Activated CD4-positive, alpha-beta T cell treated with anti-CD3 and anti-CD28 coated beads, Interleukin-2, amount 50 U/mL, for 16 hours (primary cell): ENCODE measurements at regions not wholly inside any gene's neighbourhood (a gene's known extent, or its start where the extent isn't known, plus 50 kb on each side); places are given as distances from the start of the nearest gene placed in this dataset.

ENCODE experiments used
- DNase-seq: peaks from one replicate; pipeline ENCODE4 v3.0.0-alpha.2; 2020

GRCh38 chr18:76679945-76680344, 142.4 kb upstream of the ZNF236 start:
- no peak for DNase-seq

- no peak for DNase-seq
Measured at GRCh38 chr18:76679259-76679658, 143.1 kb upstream of the ZNF236 start.

- DNase-seq, result no peak
Measured at GRCh38 chr18:76678248-76678647, 144.1 kb upstream of the ZNF236 start.

- DNase-seq, result no peak
Measured at GRCh38 chr18:76674596-76674995, 147.8 kb upstream of the ZNF236 start.

- DNase-seq, result no peak
Measured at GRCh38 chr18:76673281-76674185, 148.8 kb upstream of the ZNF236 start.

GRCh38 chr18:76672627-76673026, 149.7 kb upstream of the ZNF236 start:
- no peak for DNase-seq

- no peak for DNase-seq
Measured at GRCh38 chr18:76670564-76671288, 151.6 kb upstream of the ZNF236 start.

- no peak for DNase-seq
Measured at GRCh38 chr18:76668546-76668945, 153.8 kb upstream of the ZNF236 start.

GRCh38 chr18:76668119-76668518, 154.2 kb upstream of the ZNF236 start:
- DNase-seq, result no peak

GRCh38 chr18:76667603-76668002, 154.8 kb upstream of the ZNF236 start:
- no peak for DNase-seq

- no peak for DNase-seq
Measured at GRCh38 chr18:76662626-76663025, 159.7 kb upstream of the ZNF236 start.

GRCh38 chr18:76660571-76661192, 161.7 kb upstream of the ZNF236 start:
- DNase-seq, result no peak

GRCh38 chr18:76658627-76659026, 163.6 kb upstream of the ZNF516 start:
- DNase-seq, result peak; percentile 20

- DNase-seq, result peak; percentile 16
Measured at GRCh38 chr18:76657911-76658470, 162.9 kb upstream of the ZNF516 start.

GRCh38 chr18:76656925-76657827, 162.1 kb upstream of the ZNF516 start:
- no peak for DNase-seq

- no peak for DNase-seq
Measured at GRCh38 chr18:76654577-76654976, 159.5 kb upstream of the ZNF516 start.

- no peak for DNase-seq
Measured at GRCh38 chr18:76647322-76647721, 152.3 kb upstream of the ZNF516 start.

GRCh38 chr18:76644580-76644979, 149.5 kb upstream of the ZNF516 start:
- DNase-seq, result no peak

- DNase-seq, result peak; percentile 34
Measured at GRCh38 chr18:76643996-76644395, 149.0 kb upstream of the ZNF516 start.

- DNase-seq, result peak; percentile 10
Measured at GRCh38 chr18:76643199-76643598, 148.2 kb upstream of the ZNF516 start.

GRCh38 chr18:76640438-76640837, 145.4 kb upstream of the ZNF516 start:
- DNase-seq, result no peak

GRCh38 chr18:76634564-76634963, 139.5 kb upstream of the ZNF516 start:
- DNase-seq, result no peak
